HCT116 (cell line): ENCODE measurements at regions not wholly inside any gene's neighbourhood (a gene's known extent, or its start where the extent isn't known, plus 50 kb on each side); places are given as distances from the start of the nearest gene placed in this dataset.

Experiments
- ATAC-seq: fragments of 200-7000 bp; cut with Tn5 transposase; 2 replicates; pipeline ENCODE4 v1.9.1; 2020; ENCODE audit warnings: mild to moderate bottlenecking, moderate library complexity
- BruUV-seq: library from RNA; stranded (reverse); fragments of 400-500 nt; replicated peaks from 2 replicates; lab custom pipeline; 2021; lab: Mats Ljungman, UMichigan
- CTCF ChIA-PET: fragments of 300-600 bp; sonication (Branson Sonifier 250); formaldehyde crosslinking; loops from one replicate; lab custom pipeline; 2021; ENCODE audit warnings: antibody characterized with exemption; lab: Charles Lee
- POLR2A ChIA-PET: fragments of 300-600, 350-600 bp; sonication (Branson Sonifier 250); formaldehyde crosslinking; loops from one replicate; lab custom pipeline; 2021; ENCODE audit warnings: antibody characterized with exemption; lab: Charles Lee
- RAD21 ChIA-PET, 2 experiments: fragments of 300-600 bp; sonication (Branson Sonifier 250); formaldehyde crosslinking; loops; one replicate each; lab custom pipeline; 2023; ENCODE audit warnings: low total read pairs in 2 of 2; ENCODE audit not compliant: uncharacterized antibody in 2 of 2, unreplicated experiment in 2 of 2, low non-redundant PET in 1 of 2; lab: Charles Lee
- DNase-seq: peaks from one replicate; pipeline ENCODE4 v3.0.0-alpha.2; 2010; ENCODE audit warnings: low read depth, low spot score
- H2AFZ ChIP-seq: fragments of 200-600 bp; shearing (Covaris generic), sonication (generic); 2 replicates; pipeline ENCODE4 v1.6.1; 2017; ENCODE audit warnings: low read depth, mixed run types, mixed read lengths, antibody characterized with exemption, low read length; ENCODE audit not compliant: poor library complexity, severe bottlenecking
- H3K27ac ChIP-seq: 2 replicates; pipeline ENCODE4 v1.5.1; 2012; ENCODE audit warnings: low read depth, low read length
- H3K27me3 ChIP-seq: fragments of 200-600 bp; sonication (generic); 2 replicates; pipeline ENCODE4 v1.6.1; 2016; ENCODE audit warnings: mixed run types, low read length, mixed read lengths; ENCODE audit not compliant: insufficient read depth
- H3K36me3 ChIP-seq, 2 experiments: fragments of 200-500 bp in 1 of 2; fragments of 200-600 bp in 1 of 2; sonication (Bioruptor generic) in 1 of 2; sonication (generic) in 1 of 2; 2 replicates each; pipeline versions ENCODE4 v1.5.1 to v1.6.1; 2014 to 2016; ENCODE audit warnings: low read length in 2 of 2, inconsistent platforms in 1 of 2, mixed read lengths in 1 of 2, mixed run types in 1 of 2; ENCODE audit not compliant: insufficient read depth in 2 of 2, control insufficient read depth in 1 of 2
- H3K4me1 ChIP-seq, 2 experiments: fragments of 200-600 bp in 1 of 2; sonication (generic) in 1 of 2; 2 replicates each; pipeline versions ENCODE4 v1.5.1 to v1.6.1; 2012 to 2017; ENCODE audit warnings: low read length in 2 of 2, inconsistent platforms in 1 of 2, mild to moderate bottlenecking in 1 of 2, mixed read lengths in 1 of 2, mixed run types in 1 of 2, moderate library complexity in 1 of 2; ENCODE audit not compliant: insufficient read depth in 2 of 2, control insufficient read depth in 1 of 2
- H3K4me2 ChIP-seq: fragments of 200-600 bp; sonication (generic); 2 replicates; pipeline ENCODE4 v1.6.1; 2017; ENCODE audit warnings: mixed run types, low read length, mixed read lengths
- H3K4me3 ChIP-seq, 2 experiments: fragments of 200-600 bp in 1 of 2; sonication (generic) in 1 of 2; replicated peaks in 1 of 2; 2 replicates each; pipeline ENCODE4 v1.5.1; 2011 to 2016; ENCODE audit warnings: low read length in 2 of 2, control low read depth in 1 of 2, low read depth in 1 of 2, mild to moderate bottlenecking in 1 of 2, mixed read lengths in 1 of 2, mixed run types in 1 of 2
- H3K79me2 ChIP-seq: fragments of 200-600 bp; sonication (generic); 2 replicates; pipeline ENCODE4 v1.6.1; 2017; ENCODE audit warnings: mild to moderate bottlenecking, mixed run types, low read length, moderate library complexity, mixed read lengths; ENCODE audit not compliant: insufficient read depth
- H3K9ac ChIP-seq: fragments of 200-600 bp; sonication (generic); 2 replicates; pipeline ENCODE4 v1.6.1; 2016; ENCODE audit warnings: low read length, mixed read lengths
- H3K9me2 ChIP-seq: fragments of 200-600 bp; sonication (generic), shearing (Covaris generic); 2 replicates; pipeline ENCODE4 v1.6.1; 2017; ENCODE audit warnings: mixed run types, mild to moderate bottlenecking, moderate library complexity; ENCODE audit not compliant: insufficient read depth
- H3K9me3 ChIP-seq, 2 experiments: fragments of 200-500 bp in 1 of 2; fragments of 200-600 bp in 1 of 2; sonication (Bioruptor generic) in 1 of 2; sonication (generic) in 1 of 2; 2 replicates each; pipeline ENCODE4 v1.6.1; 2014 to 2017; ENCODE audit warnings: low read length in 2 of 2, mixed read lengths in 2 of 2, inconsistent platforms in 1 of 2, low read depth in 1 of 2, mild to moderate bottlenecking in 1 of 2, mixed run types in 1 of 2, moderate library complexity in 1 of 2; ENCODE audit not compliant: control insufficient read depth in 1 of 2, insufficient read depth in 1 of 2
- H4K20me1 ChIP-seq: fragments of 200-600 bp; sonication (generic), shearing (Covaris generic); 2 replicates; pipeline ENCODE4 v1.6.1; 2017; ENCODE audit warnings: mixed run types, mild to moderate bottlenecking, moderate library complexity; ENCODE audit not compliant: insufficient read depth
- ATF3 ChIP-seq: IDR thresholded peaks from 2 replicates; pipeline ENCODE4 v1.6.1; 2012
- CTCF ChIP-seq, 3 experiments: fragments of 200-600 bp in 1 of 3; sonication (generic) in 1 of 3; IDR thresholded peaks in 2 of 3; conservative IDR thresholded peaks in 1 of 3; 2 replicates each; pipeline ENCODE4 v1.5.1; 2012 to 2017; ENCODE audit warnings: low read depth in 2 of 3, low read length in 2 of 3, antibody characterized with exemption in 1 of 3, borderline replicate concordance in 1 of 3, control low read depth in 1 of 3, mild to moderate bottlenecking in 1 of 3, mixed read lengths in 1 of 3, mixed run types in 1 of 3, moderate library complexity in 1 of 3; ENCODE audit not compliant: insufficient read depth in 1 of 3
- ELF1 ChIP-seq: IDR thresholded peaks from 2 replicates; pipeline ENCODE4 v1.6.1; 2012; ENCODE audit warnings: low read depth, borderline replicate concordance
- EZH2 ChIP-seq: fragments of 200-600 bp; sonication (generic); IDR thresholded peaks from 2 replicates; pipeline ENCODE4 v1.6.1; 2017; ENCODE audit warnings: antibody characterized with exemption, mixed run types
- EZH2phosphoT487 ChIP-seq: fragments of 200-600 bp; IDR thresholded peaks from 2 replicates; pipeline ENCODE4 v1.6.1; 2018; ENCODE audit warnings: antibody characterized with exemption, borderline replicate concordance
- JUND ChIP-seq: IDR thresholded peaks from 2 replicates; pipeline ENCODE4 v1.6.1; 2012
- MAX ChIP-seq: IDR thresholded peaks from 2 replicates; pipeline ENCODE4 v1.6.1; 2012
- POLR2AphosphoS5 ChIP-seq: IDR thresholded peaks from 2 replicates; pipeline ENCODE4 v1.6.1; 2011; ENCODE audit warnings: mild to moderate bottlenecking, low read depth, low read length, moderate library complexity
- RAD21 ChIP-seq: IDR thresholded peaks from 2 replicates; pipeline ENCODE4 v1.6.1; 2012; ENCODE audit warnings: low read depth, mild to moderate bottlenecking
- REST ChIP-seq: IDR thresholded peaks from 2 replicates; pipeline ENCODE4 v1.6.1; 2012; ENCODE audit warnings: low read depth
- SIN3A ChIP-seq: IDR thresholded peaks from 2 replicates; pipeline ENCODE4 v1.6.1; 2012; ENCODE audit warnings: low read depth
- SP1 ChIP-seq: IDR thresholded peaks from 2 replicates; pipeline ENCODE4 v1.6.1; 2012; ENCODE audit warnings: low read depth
- YY1 ChIP-seq: IDR thresholded peaks from 2 replicates; pipeline ENCODE4 v1.6.1; 2011; ENCODE audit warnings: low read length, low read depth, moderate library complexity, mild to moderate bottlenecking; ENCODE audit not compliant: insufficient replicate concordance; ENCODE audit errors: extremely low read depth
- ZBTB33 ChIP-seq: IDR thresholded peaks from 2 replicates; pipeline ENCODE4 v1.6.1; 2011; ENCODE audit warnings: mild to moderate bottlenecking, low read length, moderate library complexity; ENCODE audit not compliant: insufficient replicate concordance; ENCODE audit errors: extremely low read depth
- ZFX ChIP-seq: fragments of 450-650 bp; IDR thresholded peaks from 2 replicates; pipeline ENCODE4 v1.6.1; 2017
- ZNF274 ChIP-seq: fragments of 200-500 bp; sonication (Bioruptor generic); IDR thresholded peaks from 2 replicates; pipeline ENCODE4 v1.6.1; 2014; ENCODE audit warnings: mild to moderate bottlenecking, low read depth, low read length, inconsistent platforms
- intact Hi-C: fragments of 100-400 bp; cut with micrococcal nuclease; formaldehyde crosslinking; loops from 2 replicates; pipeline ENCODE4 v1.10.0; 2022

- Histone ChIP-seq H3K9me3 (no peaks in the 10 kb centered on the region), H3K79me2 (no peaks in the 10 kb centered on the region), H2AFZ (no peak overlapping the region), H3K9me2 (no peaks in the 10 kb centered on the region), H3K9ac (no peak overlapping the region), H3K4me1 (no peaks in the 10 kb centered on the region), H4K20me1 (no peaks in the 10 kb centered on the region), H3K4me3 (no peak overlapping the region), H3K27me3 (no peaks in the 10 kb centered on the region; the same call in 1 of the 2 replicates), H3K36me3 (no peaks in the 10 kb centered on the region), H3K4me2 (no peak overlapping the region), H3K27ac (no peak overlapping the region)
- ChIA-PET CTCF (no interaction called here), RAD21 (no interaction called here), POLR2A (no interaction called here)
- DNase-seq (no peak), ATAC-seq (no peak)
- intact Hi-C loops: no loop called here
- TF ChIP-seq EZH2phosphoT487 (no peak), JUND (no peak), MAX (no peak), ELF1 (no peak), ATF3 (no peak), EZH2 (no peak), ZBTB33 (no peak), SP1 (no peak), CTCF (IDR thresholded peaks at IDR 0.05 in 2 of 3, conservative IDR thresholded peaks at IDR 0.05 in 1 of 3; ENCODE audit: borderline replicate concordance in 1 of 3, insufficient read depth in 1 of 3, low read depth in 2 of 3, low read length in 2 of 3) (no peak), ZFX (no peak), SIN3A (no peak), YY1 (no peak), POLR2AphosphoS5 (no peak), ZNF274 (no peak), RAD21 (no peak), REST (no peak)
- BruUV-seq: no TSS peak
Measured at GRCh38 chr1:95339377-95339776, 105.4 kb downstream of the RWDD3 start.
